Gastrocnemius medialis (tissue), 4 donors: ENCODE measurements at regions not wholly inside any gene's neighbourhood (a gene's known extent, or its start where the extent isn't known, plus 50 kb on each side); places are given as distances from the start of the nearest gene placed in this dataset.

ENCODE experiments used
- POLR2A ChIP-seq, 2 donors: fragments of 450-650 bp; IDR thresholded peaks; one replicate each; pipeline ENCODE4 v1.6.1; 2017; ENCODE audit warnings: antibody characterized with exemption in 2 of 2, mild to moderate bottlenecking in 2 of 2, moderate library complexity in 2 of 2
- TF ChIP-seq, protein P1 (sequence below), 5 experiments: fragments of 450-650 bp in 3 of 5; fragments of 200-600 bp in 2 of 5; sonication (generic) in 2 of 5; IDR thresholded peaks in 4 of 5; conservative IDR thresholded peaks in 1 of 5; 1 replicate in 4 of 5; 2 replicates in 1 of 5; pipeline ENCODE4 v1.5.1; 2016 to 2019; ENCODE audit warnings: antibody characterized with exemption in 5 of 5, mild to moderate bottlenecking in 3 of 5, moderate library complexity in 3 of 5

DNA sequence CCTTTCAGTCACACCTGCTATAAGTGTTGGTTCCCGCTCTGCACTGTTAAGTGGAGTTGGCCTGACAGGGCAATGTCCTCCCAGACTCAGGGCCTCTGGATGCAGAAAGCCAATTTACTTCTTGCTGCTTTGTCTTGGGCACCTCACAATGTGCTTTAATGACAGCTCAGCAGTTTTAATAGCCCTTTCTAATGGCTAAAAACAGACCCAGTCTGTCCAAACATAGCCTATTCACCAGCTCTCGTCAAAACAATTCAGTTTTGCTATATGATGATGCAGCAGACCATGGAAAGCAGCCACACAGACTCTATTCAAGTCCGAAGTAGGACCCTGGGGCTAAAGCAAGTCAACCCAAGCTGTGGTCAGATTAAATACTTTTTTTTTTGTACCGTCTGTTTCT is 529.1 kb upstream of the SEMA6A start:
- TF ChIP-seq, protein P1, sequence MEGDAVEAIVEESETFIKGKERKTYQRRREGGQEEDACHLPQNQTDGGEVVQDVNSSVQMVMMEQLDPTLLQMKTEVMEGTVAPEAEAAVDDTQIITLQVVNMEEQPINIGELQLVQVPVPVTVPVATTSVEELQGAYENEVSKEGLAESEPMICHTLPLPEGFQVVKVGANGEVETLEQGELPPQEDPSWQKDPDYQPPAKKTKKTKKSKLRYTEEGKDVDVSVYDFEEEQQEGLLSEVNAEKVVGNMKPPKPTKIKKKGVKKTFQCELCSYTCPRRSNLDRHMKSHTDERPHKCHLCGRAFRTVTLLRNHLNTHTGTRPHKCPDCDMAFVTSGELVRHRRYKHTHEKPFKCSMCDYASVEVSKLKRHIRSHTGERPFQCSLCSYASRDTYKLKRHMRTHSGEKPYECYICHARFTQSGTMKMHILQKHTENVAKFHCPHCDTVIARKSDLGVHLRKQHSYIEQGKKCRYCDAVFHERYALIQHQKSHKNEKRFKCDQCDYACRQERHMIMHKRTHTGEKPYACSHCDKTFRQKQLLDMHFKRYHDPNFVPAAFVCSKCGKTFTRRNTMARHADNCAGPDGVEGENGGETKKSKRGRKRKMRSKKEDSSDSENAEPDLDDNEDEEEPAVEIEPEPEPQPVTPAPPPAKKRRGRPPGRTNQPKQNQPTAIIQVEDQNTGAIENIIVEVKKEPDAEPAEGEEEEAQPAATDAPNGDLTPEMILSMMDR (IDR thresholded peaks at IDR 0.05 in 4 of 5, conservative IDR thresholded peaks at IDR 0.05 in 1 of 5): no peak
- TF ChIP-seq POLR2A (IDR thresholded peaks at IDR 0.05): no peak
